ENCODE measurements at regions not wholly inside any gene's neighbourhood (a gene's known extent, or its start where the extent isn't known, plus 50 kb on each side); places are given as distances from the start of the nearest gene placed in this dataset.

DNA sequence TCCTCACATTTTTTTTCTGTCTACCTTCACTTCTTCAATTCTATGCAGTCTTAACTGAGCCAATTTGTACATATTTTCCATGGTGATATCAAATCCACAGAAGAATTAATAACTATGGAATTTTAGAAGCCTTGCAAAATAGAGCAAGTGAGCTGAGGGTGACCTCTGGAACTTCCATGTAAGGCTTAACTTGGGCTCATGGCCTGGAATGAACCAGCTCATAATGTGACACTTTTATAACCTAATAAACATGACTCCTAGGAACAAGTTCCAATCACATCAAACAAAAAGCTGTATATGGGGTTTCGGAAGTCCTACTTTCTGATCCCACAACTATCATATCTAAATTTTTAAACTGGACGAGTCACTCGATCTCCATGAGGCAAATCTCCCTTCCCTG lies 232.4 kb downstream of the FOXA2 start:
- Histone ChIP-seq H3K36me3 (ENCODE audit: insufficient read depth, low read length) (no peaks in the 10 kb centered on the region), H3K27ac (ENCODE audit: low read depth, low read length) (no peak overlapping the region), H3K9me3 (ENCODE audit: insufficient read depth, low read depth, low read length) (no peaks in the 10 kb centered on the region), H3K4me3 (ENCODE audit: low read length) (no peak overlapping the region), H3K4me1 (ENCODE audit: insufficient read depth, low read length) (no peaks in the 10 kb centered on the region), H3K27me3 (ENCODE audit: insufficient read depth, low read length) (0 out of 2 replicates have a peak, but pooled peaks cover 5% of the 10 kb centered on the region), H3K9ac (ENCODE audit: low read depth, low read length) (no peak overlapping the region)
- WGBS, result 95% methylated on average over 3 of the region's 3 CpGs

DNA sequence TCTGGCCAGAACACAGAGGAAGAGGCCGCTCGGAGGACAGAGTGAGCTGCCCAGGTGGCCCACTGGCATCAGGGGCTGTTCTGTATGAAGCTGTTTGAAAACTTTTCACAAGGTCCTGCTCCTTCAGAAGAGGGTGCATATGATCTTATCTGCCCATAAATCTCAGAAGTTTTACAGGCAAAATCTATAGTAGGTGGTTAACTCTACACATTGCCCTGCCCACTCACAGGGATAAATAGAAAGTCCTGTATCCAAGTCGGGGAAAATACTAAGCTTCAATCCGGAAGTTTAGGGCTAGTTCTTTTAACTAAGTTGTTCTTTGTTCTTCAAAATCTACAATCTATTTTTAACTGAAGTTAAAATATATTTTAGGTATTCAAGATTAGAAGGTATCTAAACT lies 233.7 kb downstream of the FOXA2 start:
- H3K9me3 ChIP-seq (ENCODE audit: insufficient read depth, low read depth, low read length), result no peaks in the 10 kb centered on the region
- H3K36me3 ChIP-seq (ENCODE audit: insufficient read depth, low read length), result no peaks in the 10 kb centered on the region
- H3K4me1 ChIP-seq (ENCODE audit: insufficient read depth, low read length), result no peaks in the 10 kb centered on the region
- H3K9ac ChIP-seq (ENCODE audit: low read depth, low read length), result no peak overlapping the region
- WGBS, result 100% methylated on average over 2 of the region's 4 CpGs
- H3K27ac ChIP-seq (ENCODE audit: low read depth, low read length), result no peak overlapping the region
- H3K4me3 ChIP-seq (ENCODE audit: low read length), result no peak overlapping the region
- 0 out of 2 replicates have a peak, but pooled peaks cover 6% of the 10 kb centered on the region for H3K27me3 ChIP-seq (ENCODE audit: insufficient read depth, low read length)

DNA sequence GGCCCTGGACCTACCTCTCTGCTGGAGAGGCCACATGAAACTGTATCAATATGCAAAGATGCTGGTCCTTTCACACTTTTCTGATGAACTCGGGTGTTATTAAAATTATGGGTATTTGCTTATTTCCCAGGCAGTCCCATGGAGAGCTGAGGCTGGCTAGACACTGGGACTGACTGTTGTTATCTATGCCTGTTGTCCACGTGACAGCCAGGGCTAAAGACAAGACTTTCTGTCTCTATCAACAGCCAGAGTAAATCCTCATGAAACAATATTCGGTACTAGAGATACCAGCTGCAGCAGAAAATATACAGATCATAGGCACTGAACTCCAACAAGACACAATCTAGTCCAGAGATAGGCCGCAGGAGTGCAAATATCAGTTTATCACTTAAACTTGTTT lies 236.4 kb downstream of the FOXA2 start:
- Histone ChIP-seq H3K4me3 (ENCODE audit: low read length) (no peak overlapping the region), H3K9ac (ENCODE audit: low read depth, low read length) (no peak overlapping the region), H3K27me3 (ENCODE audit: insufficient read depth, low read length) (0 out of 2 replicates have a peak, but pooled peaks cover 6% of the 10 kb centered on the region), H3K4me1 (ENCODE audit: insufficient read depth, low read length) (no peaks in the 10 kb centered on the region), H3K36me3 (ENCODE audit: insufficient read depth, low read length) (no peaks in the 10 kb centered on the region), H3K27ac (ENCODE audit: low read depth, low read length) (no peak overlapping the region), H3K9me3 (ENCODE audit: insufficient read depth, low read depth, low read length) (no peaks in the 10 kb centered on the region)
- WGBS, result 84% methylated on average over 4 of the region's 4 CpGs

DNA sequence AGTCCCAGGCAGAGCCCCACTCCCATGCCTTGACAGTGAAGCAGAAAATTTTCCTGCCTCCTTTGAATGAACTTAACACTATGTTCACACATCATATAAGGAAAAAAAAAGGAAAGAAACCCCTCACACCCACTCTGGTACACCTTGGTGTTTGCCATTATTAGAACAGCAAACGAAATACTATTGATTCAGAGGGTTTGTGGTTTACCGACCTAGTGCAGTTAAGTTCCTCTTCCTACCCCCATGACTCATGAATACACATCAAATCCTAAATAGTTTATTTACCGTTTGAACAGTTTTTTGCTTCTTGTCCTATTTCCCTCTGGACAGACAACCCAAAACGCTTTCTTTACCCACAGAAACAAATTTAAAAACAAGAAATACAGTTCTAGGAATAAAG lies 237.7 kb downstream of the FOXA2 start:
- no peaks in the 10 kb centered on the region for H3K4me1 ChIP-seq (ENCODE audit: insufficient read depth, low read length)
- H3K27me3 ChIP-seq (ENCODE audit: insufficient read depth, low read length), result peaks cover 8% of the 10 kb centered on the region; the same call in 1 of the 2 replicates
- no peaks in the 10 kb centered on the region for H3K9me3 ChIP-seq (ENCODE audit: insufficient read depth, low read depth, low read length)
- no peak overlapping the region for H3K4me3 ChIP-seq (ENCODE audit: low read length)
- WGBS, result 86% methylated on average over 4 of the region's 4 CpGs
- no peak overlapping the region for H3K27ac ChIP-seq (ENCODE audit: low read depth, low read length)
- no peaks in the 10 kb centered on the region for H3K36me3 ChIP-seq (ENCODE audit: insufficient read depth, low read length)
- no peak overlapping the region for H3K9ac ChIP-seq (ENCODE audit: low read depth, low read length)

DNA sequence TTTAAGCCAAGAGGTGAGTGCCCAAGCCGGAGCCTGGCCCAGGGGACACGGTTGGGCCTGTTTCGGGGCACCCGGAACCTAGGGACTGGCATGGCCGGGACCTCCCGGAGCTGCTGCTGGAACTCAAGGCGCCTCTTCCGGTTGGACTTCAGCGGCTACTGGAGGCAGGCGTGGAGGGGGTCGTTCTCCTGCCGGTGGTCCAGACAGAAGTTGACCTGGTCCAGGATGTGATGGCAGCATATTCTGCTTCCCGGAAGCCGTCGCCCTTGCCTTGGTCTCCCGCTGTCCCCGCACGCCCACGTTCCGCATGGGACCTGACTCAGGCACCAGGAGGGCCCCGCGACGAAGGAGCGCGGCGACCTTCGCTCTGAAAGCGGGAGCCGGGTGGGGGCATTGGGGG lies 240.8 kb downstream of the FOXA2 start:
- H3K9ac ChIP-seq (ENCODE audit: low read depth, low read length), result no peak overlapping the region
- peaks cover 7% of the 10 kb centered on the region; the same call in 1 of the 2 replicates for H3K4me1 ChIP-seq (ENCODE audit: insufficient read depth, low read length)
- WGBS, result 96% methylated on average over 29 of the region's 29 CpGs
- peaks cover 24% of the 10 kb centered on the region for H3K27me3 ChIP-seq (ENCODE audit: insufficient read depth, low read length)
- no peaks in the 10 kb centered on the region for H3K36me3 ChIP-seq (ENCODE audit: insufficient read depth, low read length)
- H3K27ac ChIP-seq (ENCODE audit: low read depth, low read length), result no peak overlapping the region
- no peak overlapping the region for H3K4me3 ChIP-seq (ENCODE audit: low read length)
- no peaks in the 10 kb centered on the region for H3K9me3 ChIP-seq (ENCODE audit: insufficient read depth, low read depth, low read length)

DNA sequence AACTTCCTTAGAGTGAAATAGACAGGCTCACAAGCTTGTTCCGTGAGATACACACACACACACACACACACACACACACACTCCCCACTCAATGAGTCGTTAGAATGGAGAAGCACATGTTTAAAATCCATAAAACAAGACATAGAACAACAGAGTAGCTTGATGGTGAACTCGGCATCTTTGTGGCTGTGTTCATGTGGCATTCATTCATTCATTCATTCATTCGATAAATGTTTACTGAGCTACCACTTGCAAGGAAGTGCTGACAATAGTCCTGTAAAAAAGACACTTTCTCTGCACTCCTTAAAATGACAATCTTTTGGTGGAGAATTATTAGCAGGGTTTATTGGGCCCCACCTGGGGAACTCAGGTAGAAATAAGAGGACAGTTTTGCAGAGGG lies 242.0 kb downstream of the FOXA2 start:
- Histone ChIP-seq H3K27me3 (ENCODE audit: insufficient read depth, low read length) (peaks cover 30% of the 10 kb centered on the region), H3K9me3 (ENCODE audit: insufficient read depth, low read depth, low read length) (no peaks in the 10 kb centered on the region), H3K4me3 (ENCODE audit: low read length) (no peak overlapping the region), H3K9ac (ENCODE audit: low read depth, low read length) (no peak overlapping the region), H3K4me1 (ENCODE audit: insufficient read depth, low read length) (peaks cover 7% of the 10 kb centered on the region; the same call in 1 of the 2 replicates), H3K36me3 (ENCODE audit: insufficient read depth, low read length) (no peaks in the 10 kb centered on the region), H3K27ac (ENCODE audit: low read depth, low read length) (no peak overlapping the region)
- 96% methylated on average over 4 of the region's 4 CpGs for WGBS

DNA sequence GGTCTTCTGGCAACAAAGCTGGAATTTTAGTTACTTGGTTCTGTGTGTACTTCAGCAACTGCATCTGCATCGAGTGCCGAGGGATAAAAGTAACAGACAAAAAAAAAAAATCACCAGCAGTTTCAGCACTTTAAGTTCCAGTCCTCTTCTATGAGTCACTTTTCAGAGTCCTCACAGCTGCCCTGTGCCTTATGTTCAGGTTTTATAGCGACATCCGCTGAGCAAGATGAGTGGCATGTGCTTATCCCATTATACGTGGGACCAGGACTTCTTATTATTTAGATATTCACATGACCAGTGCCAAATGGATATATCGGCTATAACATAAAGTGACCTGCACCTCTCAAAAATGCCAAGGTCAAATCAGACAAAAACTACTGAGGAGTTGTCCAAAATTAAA lies 242.9 kb downstream of the FOXA2 start:
- Histone ChIP-seq H3K9me3 (ENCODE audit: insufficient read depth, low read depth, low read length) (no peaks in the 10 kb centered on the region), H3K27ac (ENCODE audit: low read depth, low read length) (no peak overlapping the region), H3K4me3 (ENCODE audit: low read length) (no peak overlapping the region), H3K9ac (ENCODE audit: low read depth, low read length) (no peak overlapping the region), H3K4me1 (ENCODE audit: insufficient read depth, low read length) (peaks cover 7% of the 10 kb centered on the region; the same call in 1 of the 2 replicates), H3K27me3 (ENCODE audit: insufficient read depth, low read length) (peaks cover 29% of the 10 kb centered on the region), H3K36me3 (ENCODE audit: insufficient read depth, low read length) (no peaks in the 10 kb centered on the region)
- WGBS, result 79% methylated on average over 6 of the region's 6 CpGs

DNA sequence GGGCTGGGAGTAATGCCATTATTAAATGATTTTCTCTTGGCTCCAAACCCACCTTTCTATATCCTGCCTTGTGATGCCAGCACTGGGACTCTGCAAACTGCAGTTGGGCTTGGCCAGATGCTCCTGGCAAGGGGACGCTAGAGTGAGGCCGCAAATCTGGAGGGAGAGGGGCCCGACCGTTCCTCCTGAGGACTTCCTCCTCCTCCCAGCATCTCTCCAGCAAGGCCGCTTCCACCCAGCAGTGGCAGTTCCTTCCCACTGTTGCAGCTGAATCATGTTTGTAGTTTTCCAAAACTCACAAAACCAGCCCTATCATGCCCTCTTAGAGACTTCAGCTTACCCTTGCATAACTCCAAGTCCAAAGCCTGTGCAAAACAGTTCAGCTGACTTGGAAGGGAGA lies 244.4 kb downstream of the FOXA2 start:
- H3K9ac ChIP-seq (ENCODE audit: low read depth, low read length), result no peak overlapping the region
- H3K4me3 ChIP-seq (ENCODE audit: low read length), result no peak overlapping the region
- 80% methylated on average over 5 of the region's 5 CpGs for WGBS
- peaks cover 32% of the 10 kb centered on the region for H3K27me3 ChIP-seq (ENCODE audit: insufficient read depth, low read length)
- H3K9me3 ChIP-seq (ENCODE audit: insufficient read depth, low read depth, low read length), result no peaks in the 10 kb centered on the region
- peaks cover 7% of the 10 kb centered on the region; the same call in 1 of the 2 replicates for H3K4me1 ChIP-seq (ENCODE audit: insufficient read depth, low read length)
- H3K27ac ChIP-seq (ENCODE audit: low read depth, low read length), result no peak overlapping the region
- H3K36me3 ChIP-seq (ENCODE audit: insufficient read depth, low read length), result no peaks in the 10 kb centered on the region

DNA sequence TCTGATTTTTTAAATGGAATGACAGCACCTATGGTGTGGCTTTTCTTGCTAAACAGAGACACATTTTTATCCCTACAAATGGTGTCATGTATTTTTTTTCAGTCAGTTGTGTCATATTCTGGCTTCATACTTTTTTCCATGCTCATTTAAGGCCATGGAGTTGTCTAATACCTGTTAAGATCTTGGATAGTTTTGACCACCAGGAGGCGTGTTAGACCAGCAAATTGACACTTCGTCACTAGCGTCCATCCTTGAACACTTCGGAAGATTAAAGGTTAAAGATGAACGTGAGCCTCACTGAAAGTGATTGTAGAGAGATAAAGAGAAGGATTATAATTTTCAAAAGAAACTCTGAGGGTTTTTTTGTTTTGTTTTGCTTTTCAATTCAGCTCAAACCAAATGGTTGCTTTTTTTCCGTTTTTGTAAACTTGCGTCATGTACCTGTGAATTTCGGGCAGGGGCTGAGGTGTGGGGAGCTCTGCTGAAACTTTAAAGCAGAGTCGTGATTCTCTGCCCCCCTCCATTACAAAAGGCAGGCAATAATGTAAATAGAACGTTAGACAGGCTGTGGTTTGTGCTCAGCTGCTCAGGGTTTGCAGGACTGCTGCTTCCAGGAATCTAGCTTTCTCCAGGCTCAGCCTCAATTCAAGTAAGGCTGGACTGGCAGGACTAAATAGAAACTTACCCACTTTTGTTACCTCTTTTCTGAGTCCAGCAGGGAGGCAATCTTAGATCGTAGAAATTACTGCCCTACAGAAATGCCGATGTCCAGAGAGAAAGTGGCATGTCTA lies 245.1 kb downstream of the FOXA2 start:
- Histone ChIP-seq H3K4me1 (ENCODE audit: insufficient read depth, low read length) (peaks cover 7% of the 10 kb centered on the region; the same call in 1 of the 2 replicates), H3K36me3 (ENCODE audit: insufficient read depth, low read length) (no peaks in the 10 kb centered on the region), H3K9ac (ENCODE audit: low read depth, low read length) (no peak overlapping the region), H3K27ac (ENCODE audit: low read depth, low read length) (no peak overlapping the region), H3K9me3 (ENCODE audit: insufficient read depth, low read depth, low read length) (no peaks in the 10 kb centered on the region), H3K4me3 (ENCODE audit: low read length) (no peak overlapping the region), H3K27me3 (ENCODE audit: insufficient read depth, low read length) (peaks cover 32% of the 10 kb centered on the region)
- 43% methylated on average over 12 of the region's 12 CpGs for WGBS

DNA sequence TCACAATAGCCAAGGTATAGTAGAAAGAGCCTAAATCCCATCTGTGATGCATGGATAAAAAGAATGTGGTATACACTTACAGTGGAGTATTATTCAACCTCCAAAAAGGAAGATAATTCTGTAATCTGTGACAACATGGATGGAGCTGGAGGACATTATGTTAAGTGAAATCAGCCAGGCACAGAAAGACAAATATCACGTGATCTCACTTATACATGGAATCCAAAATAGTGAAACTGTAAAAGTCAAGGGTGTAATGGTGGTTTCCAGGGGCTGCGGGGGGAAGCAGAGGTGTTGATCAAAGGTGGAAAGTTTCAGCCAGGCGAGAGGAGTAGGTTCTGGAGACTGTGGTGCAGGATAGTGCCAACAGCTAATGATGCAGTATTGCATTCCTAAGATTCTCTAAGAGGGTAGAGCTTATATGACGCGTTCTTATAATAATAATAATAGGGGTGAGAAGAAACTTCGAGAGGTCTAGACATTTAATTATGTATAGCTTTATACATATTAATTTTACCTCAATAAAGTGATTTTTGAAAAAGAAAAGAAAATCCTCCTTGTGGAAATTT lies 246.1 kb downstream of the FOXA2 start:
- Histone ChIP-seq H3K27me3 (ENCODE audit: insufficient read depth, low read length) (peaks cover 41% of the 10 kb centered on the region), H3K4me1 (ENCODE audit: insufficient read depth, low read length) (peaks cover 7% of the 10 kb centered on the region; the same call in 1 of the 2 replicates), H3K9me3 (ENCODE audit: insufficient read depth, low read depth, low read length) (no peaks in the 10 kb centered on the region), H3K36me3 (ENCODE audit: insufficient read depth, low read length) (no peaks in the 10 kb centered on the region), H3K27ac (ENCODE audit: low read depth, low read length) (no peak overlapping the region), H3K9ac (ENCODE audit: low read depth, low read length) (no peak overlapping the region), H3K4me3 (ENCODE audit: low read length) (no peak overlapping the region)
- WGBS, result 72% methylated on average over 5 of the region's 6 CpGs

DNA sequence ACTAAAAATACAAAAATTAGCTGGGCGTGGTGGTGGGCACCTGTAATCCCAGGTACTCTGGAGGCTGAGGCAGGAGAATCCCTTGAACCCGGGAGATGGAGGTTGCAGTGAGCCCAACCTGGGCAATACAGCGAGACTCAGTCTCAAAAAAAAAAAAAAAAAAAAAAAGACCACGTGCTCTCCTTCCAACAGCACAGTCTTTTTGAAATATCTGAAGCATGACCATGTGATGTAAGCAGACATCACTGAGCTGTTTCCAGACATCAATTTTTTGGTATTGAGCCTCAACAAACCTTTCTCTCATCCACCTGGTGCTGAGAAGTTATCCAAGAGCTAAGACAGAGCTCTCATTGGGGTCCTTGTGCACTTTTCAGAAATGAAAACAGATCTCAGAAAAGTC lies 249.2 kb downstream of the FOXA2 start:
- Histone ChIP-seq H3K27ac (ENCODE audit: low read depth, low read length) (no peak overlapping the region), H3K27me3 (ENCODE audit: insufficient read depth, low read length) (peaks cover 35% of the 10 kb centered on the region), H3K9me3 (ENCODE audit: insufficient read depth, low read depth, low read length) (no peaks in the 10 kb centered on the region), H3K36me3 (ENCODE audit: insufficient read depth, low read length) (no peaks in the 10 kb centered on the region), H3K9ac (ENCODE audit: low read depth, low read length) (no peak overlapping the region), H3K4me1 (ENCODE audit: insufficient read depth, low read length) (peaks cover 7% of the 10 kb centered on the region; the same call in 1 of the 2 replicates), H3K4me3 (ENCODE audit: low read length) (no peak overlapping the region)
- 73% methylated on average over 4 of the region's 4 CpGs for WGBS

Measured in HUES64 (cell line).